ENCODE measurements at regions not wholly inside any gene's neighbourhood (a gene's known extent, or its start where the extent isn't known, plus 50 kb on each side); places are given as distances from the start of the nearest gene placed in this dataset.

DNA sequence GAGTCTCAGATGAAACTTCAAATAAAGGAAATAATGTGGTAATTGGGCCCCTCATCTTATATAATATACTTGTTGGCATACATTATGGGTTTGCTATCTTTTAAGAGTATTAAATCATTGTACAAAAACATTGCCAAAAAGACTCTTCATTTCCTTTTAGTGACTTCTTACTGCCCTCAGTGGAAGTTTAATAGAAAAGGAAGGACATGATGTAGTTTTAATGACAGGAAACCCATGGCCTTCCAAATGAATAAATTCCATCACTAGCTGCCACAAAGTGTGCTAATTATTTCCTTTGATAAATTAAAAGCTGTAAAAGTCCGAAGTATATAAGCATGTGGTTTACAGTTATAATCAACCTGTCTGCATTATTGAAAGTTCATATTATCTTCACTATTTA lies 350.9 kb upstream of the HAND2 start:
- TF ChIP-seq, protein P1, sequence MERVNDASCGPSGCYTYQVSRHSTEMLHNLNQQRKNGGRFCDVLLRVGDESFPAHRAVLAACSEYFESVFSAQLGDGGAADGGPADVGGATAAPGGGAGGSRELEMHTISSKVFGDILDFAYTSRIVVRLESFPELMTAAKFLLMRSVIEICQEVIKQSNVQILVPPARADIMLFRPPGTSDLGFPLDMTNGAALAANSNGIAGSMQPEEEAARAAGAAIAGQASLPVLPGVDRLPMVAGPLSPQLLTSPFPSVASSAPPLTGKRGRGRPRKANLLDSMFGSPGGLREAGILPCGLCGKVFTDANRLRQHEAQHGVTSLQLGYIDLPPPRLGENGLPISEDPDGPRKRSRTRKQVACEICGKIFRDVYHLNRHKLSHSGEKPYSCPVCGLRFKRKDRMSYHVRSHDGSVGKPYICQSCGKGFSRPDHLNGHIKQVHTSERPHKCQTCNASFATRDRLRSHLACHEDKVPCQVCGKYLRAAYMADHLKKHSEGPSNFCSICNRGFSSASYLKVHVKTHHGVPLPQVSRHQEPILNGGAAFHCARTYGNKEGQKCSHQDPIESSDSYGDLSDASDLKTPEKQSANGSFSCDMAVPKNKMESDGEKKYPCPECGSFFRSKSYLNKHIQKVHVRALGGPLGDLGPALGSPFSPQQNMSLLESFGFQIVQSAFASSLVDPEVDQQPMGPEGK (CRISPR knock-in tag; IDR thresholded peaks at IDR 0.05; ENCODE audit: borderline replicate concordance), result no peak
- TF ChIP-seq TCF4 (CRISPR knock-in tag; IDR thresholded peaks at IDR 0.05; ENCODE audit: borderline replicate concordance), result no peak
- no peak for TF ChIP-seq ZFP30 (CRISPR knock-in tag; IDR thresholded peaks at IDR 0.05)
- TF ChIP-seq PPARA (CRISPR knock-in tag; IDR thresholded peaks at IDR 0.05; ENCODE audit: borderline replicate concordance), result no peak
- TF ChIP-seq SNAI2 (CRISPR knock-in tag; IDR thresholded peaks at IDR 0.05), result no peak
- TF ChIP-seq ARNTL (CRISPR knock-in tag; IDR thresholded peaks at IDR 0.05; ENCODE audit: borderline replicate concordance, low read depth), result no peak
- TF ChIP-seq POU6F1 (CRISPR knock-in tag; IDR thresholded peaks at IDR 0.05; ENCODE audit: borderline replicate concordance, low read depth), result no peak

Measured in SK-N-SH treated with all-trans-retinoic acid at 6 μM for 48 hours (cell line).